Colon (tissue), 2 donors: ENCODE measurements at regions not wholly inside any gene's neighbourhood (a gene's known extent, or its start where the extent isn't known, plus 50 kb on each side); places are given as distances from the start of the nearest gene placed in this dataset.

Experiments
- FAIRE-seq: peaks from 2 replicates; lab custom pipeline; 2012; peaks lifted over from hg19 to GRCh38; lab: Jason Lieb, UNC
- donor health status: control.
- donor health status: control.

DNA sequence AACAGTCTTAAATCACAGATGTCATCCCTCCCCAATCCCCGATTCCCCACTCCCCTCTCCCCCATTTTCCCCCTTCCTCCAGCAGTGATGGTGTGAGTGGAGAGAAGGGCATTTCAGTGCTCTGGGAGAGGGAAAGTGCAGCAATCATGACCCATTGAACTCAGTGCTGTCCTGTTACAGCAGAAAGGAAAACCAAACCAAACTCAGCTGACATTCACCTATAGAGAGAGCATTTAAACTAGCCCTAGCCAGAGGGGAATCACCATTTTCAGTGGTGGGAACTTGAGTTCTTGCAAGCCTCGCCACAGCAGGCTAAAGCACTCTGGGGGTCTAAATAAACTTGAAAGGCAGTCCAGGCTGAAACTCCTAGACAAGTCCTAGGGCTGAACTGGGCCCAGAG lies 129.9 kb upstream of the COL21A1 start:
- no peak for FAIRE-seq

DNA sequence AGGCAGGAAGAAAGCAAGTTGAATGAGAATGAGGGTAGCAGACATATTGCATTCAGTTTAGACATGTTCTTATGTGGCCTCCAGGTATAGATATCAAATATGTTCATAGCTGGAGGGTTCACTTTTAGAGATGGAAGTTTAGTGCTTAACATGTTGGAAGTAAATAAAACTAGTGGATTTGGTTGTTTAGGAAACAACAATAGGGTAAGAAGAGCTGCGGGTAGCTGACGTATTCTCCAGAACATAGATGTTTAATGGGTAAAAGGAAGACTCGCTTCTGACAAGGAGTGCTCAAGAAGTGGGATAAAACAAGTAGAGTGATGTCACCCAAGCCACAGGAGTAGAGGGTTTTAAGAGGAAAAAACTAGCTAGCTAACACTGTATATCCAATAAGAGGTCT lies 128.4 kb upstream of the COL21A1 start:
- no peak for FAIRE-seq

DNA sequence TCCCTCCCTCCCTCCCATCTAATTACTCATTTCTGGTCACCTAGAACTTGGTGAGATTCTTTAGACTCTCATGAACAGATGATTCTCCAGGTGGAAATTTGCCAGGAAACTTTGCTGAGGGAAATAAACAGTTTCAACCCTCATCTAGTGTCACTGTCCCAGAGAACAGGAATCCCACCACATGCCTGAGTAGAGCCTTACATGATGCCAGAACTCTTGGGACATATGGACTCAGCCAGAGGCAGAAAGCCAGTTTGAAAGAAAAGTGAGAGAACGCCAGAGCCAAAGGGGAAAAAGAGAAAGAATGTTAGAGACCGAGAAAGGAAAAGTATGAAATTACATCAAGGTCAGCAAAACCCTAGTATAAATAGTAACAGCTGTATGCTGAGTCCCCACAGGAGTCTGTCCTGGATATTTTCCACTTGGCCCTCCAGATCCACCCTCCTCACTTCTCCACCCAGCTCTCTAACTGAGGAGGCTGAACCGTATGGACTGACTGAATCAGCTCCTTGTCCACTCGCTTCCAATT lies 127.5 kb upstream of the COL21A1 start:
- no peak for FAIRE-seq

DNA sequence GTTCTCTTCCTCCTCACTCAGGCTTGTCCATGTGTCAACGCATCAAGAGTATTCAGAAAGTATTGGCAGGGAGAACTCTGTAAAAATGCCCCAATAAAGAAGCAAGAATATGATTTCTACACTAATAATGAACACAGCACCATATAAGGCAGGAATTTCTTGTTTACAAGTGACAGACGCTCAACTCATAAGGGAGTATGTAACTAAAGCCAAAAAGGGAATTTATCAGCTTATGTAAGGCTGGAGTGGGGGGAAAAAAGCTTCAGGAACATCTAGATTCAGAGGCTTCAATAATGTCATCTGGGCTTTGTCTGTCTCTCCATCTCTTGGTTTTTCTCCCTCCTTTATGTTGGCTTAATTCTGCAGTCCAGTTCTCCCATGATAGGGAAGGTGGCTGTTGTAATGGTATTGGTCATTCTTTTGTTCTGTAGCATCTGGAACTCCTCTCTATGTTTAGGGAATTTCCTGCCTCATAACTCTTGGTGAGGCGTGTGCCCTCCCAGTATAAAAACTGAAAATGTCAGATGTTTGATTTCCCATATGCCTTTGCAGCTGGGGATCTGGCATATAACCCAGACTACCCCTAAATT lies 125.1 kb upstream of the COL21A1 start:
- no peak for FAIRE-seq

DNA sequence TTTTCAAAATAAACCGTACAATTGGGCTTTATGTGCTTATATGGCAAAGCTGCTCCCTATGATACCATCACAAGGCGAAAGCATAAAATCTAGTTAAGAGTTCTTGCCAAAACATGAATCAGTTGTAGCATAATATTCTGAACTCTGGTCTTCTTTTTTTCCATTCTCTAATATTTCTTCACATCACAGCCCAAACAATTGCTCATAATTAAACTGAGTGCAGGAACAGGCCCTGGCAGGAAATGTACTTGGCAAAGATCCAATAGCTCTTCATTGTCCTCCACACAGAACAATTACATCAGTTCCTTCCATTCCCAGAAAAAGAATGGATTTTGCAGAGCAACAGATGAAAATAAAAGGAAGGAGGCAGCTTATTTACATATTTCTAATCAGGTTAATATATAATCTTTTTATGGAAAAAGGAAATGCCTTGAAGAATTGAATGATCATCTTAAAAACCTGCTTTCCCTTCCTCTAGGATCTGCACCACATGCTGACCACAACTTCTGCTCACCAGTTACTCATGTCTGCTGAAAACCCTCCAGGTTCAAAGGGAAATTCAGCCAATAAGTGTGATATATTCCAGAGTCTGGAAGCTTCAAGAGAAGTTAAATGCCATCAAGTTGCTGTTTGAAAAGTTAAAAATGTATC lies 123.3 kb upstream of the COL21A1 start:
- FAIRE-seq = no peak

DNA sequence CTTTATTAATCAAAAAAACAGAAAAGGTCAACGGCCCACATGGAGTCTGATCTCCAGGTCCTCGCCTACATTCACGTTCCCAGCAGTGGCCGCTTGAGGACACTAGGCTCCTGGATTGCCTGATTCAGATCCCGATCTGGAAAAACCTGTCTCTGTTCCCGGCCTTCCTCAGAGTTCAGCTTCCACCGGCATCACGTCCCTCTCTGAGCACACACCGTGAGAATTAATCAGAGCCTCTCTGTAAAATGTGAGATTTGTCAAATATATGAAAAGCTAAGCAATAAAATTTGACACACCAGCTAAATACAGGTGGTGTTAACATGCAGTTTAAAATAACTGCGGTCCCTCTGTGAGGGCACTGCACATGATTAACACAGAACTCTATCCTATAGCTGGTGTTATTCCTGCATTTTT lies 122.8 kb upstream of the COL21A1 start:
- FAIRE-seq = no peak

DNA sequence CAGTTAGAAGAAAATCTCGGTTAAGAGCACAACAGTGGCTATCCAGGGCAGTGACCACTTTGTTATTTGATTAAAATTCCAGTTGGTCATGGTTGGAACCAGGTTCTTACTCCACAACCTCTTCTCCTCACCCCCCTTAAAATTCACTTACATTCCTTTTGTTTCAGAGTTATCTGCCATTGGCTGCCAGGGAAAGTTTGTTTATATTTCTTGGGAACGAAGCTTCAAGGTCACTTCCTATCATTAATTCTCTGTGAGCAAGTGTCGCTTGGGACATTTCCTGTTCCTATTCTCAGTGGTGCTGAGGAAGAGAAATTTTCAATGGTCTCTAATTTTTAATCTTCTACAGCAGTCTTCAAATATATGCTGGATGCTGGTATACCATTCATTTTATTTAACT lies 121.1 kb upstream of the COL21A1 start:
- no peak for FAIRE-seq

DNA sequence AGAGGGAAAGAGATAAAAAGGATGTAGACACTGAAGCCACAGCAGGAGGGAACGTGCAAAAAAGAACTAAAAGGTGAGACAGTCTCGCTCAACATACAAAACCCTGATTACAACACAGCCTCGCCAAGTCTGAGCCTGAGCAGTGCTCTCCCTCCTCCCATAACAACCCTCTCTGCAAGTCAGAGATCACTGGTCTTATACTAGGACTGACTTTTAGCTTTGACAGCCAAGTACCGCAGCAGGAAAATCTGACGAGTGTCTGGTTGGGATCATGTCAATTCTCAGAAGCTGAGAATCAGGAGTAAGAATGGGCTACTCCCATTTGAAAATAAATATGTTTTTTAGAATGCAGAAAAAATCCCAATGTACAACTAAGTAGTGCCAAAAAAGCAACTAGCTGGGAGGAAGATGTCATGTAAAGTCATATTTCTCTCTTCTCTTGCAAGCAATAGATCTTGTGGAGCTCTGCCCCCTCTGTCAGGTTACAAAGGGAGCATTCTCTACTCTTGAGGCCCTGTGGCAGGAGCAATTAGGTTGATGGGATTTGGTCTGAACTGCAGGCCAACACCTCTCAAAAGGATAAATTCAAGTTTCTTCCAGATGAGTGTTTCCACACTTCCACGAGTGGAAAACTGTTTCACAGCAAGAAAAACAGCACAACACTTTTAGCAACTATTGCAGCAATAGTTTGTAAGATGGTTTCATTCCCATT lies 118.9 kb upstream of the COL21A1 start:
- FAIRE-seq = no peak

DNA sequence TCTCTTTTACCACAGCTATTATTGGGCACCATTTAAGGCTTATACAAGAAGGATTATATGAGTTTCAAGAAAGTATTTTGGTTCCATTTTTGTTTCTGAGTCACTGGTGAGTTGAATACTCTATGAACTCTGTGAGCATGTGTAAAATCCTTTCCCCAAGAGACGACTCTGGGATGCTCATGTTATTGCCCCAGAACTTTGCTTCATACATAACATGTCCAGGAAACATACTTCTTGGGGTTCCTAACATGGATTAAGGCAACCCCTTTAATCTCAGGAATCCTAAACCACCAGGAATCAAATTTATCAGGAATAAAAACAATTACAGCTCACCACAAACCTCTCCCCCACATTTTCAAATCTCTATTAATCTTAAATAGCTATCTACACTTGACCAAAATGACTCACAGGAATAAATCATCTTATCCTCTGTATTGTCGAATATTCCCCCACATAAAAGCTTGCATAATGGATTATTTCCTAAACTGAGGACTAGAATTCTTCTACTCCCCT lies 117.5 kb upstream of the COL21A1 start:
- no peak for FAIRE-seq

DNA sequence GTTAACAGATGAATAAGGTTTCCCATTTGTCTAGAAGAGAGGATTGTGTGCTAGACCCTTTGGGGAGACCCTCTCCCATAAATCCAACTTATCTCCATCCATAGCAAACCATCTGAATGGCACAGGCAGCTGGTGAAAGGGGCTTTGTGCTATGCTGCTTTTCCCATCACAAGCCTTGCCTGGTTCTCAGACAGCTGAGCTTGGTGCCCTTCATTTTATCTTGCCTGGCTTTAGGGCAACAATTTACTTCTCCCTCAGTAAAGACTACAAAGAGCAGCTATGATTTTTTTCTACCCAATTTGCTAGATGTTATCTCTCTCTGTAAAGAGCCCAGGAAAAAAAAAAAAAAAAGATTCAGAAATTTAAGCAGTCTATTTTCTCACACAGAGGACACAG lies 117.0 kb upstream of the COL21A1 start:
- no peak for FAIRE-seq

DNA sequence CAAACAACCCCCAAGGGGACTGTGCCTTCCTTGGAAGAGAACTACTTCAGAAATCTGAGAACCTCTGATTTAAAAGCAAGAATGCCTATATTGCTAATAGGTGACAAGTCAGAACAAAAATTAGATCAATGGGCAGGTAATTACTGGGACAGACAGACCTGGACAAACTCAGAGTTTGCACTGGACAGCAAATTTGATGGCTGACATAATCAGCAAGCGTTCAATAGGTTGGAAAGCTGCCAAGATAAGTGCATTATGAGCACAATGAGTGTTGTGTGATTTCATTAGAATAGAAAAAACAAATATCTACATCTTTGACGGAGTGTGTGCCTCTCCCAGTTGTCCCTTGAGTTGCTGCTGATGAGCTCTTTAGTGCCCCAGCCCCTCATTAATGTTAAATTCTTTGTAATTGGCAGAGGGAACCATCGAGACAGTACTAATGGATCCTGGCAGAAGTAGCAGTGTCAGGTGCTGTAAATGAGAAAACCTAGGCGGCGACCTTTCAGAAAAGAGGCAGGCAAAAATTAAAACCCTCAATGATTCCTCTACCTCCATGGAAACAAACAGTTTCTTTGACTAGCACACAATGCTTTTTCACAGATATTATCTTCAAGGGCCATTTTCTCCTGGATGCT lies 116.5 kb upstream of the COL21A1 start:
- no peak for FAIRE-seq

DNA sequence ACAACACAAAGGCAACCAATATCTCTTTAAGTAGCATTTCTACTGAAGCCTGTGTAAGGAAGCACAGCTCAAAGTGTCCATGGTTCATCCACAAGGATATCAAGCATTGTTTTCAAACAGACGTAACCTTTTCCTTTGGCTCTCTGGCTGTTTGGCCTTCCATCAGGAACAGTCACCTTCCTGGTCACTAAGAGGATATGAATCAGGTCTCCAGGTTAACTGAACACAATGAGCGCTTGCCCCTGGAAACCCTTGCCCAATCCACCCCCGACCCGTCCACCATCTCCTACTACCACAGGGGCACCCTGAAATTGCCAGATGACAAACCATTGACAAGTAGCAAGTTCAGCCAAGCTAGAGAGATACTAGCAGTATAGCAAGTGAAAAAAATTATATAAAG lies 114.4 kb upstream of the COL21A1 start:
- FAIRE-seq = no peak

DNA sequence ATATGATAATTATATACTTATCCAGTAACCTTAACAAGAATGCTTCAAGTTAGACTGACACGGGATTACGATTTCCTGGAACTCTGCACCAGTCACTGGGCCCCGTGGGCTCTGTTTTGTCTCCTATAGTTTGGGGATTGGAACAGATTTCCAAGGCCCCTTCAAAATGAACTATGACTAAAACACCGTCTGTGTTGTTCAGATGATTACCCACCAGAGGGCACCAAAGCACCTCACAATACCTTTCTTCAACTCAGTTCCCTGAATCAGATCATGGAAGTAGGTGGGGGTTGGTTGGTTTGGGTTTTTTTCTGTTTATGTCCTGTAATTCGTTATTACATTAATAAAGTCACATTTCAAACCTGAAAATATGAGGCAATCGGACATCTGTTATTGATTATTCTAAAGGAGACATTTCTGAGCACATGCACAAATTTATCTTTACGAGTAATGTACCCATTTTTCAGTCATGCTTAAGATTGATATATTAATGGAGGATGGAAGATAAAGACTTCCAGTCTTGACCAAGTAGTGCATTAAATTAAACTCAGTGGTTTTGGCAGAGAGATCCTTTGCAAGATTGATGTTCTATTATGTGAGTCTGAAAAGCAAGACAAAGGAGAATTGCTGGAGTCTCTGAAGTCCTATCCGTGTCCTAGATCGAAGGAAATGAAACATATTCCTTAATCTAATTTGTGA lies 112.0 kb upstream of the COL21A1 start:
- FAIRE-seq = no peak

DNA sequence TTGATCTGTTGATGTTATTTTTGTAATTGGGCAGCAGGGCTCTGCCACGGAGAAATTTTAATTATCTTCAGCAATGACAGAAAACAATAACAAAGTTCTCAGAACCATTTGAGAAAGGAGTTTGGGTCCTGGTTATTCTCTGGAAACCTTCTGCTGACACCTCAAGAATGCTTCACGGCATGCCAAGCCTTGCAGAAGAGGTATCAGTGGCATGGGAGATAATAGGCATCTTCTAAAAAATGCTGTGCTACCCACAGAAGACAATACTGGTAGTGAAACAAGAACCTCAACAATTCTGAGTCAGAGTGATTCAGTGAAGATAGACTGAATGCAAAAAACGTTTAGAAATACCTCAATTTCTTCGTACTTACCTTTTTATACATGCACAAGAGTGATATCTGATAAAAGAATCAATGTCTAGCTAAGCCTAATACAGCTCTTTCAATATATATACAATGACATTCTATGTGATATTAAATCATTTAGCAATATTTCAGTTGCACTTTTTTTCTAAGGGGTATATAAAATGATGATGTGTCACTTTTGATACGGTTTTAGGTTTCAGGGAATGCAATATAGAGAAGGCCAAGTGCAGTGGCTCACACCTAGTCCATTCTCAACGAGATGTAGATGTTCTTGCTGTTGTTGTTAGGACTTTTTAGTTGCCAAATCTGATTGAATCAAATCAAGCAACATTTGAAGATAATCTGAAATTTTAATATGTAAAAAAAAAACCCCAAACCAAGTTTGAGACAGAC lies 110.4 kb upstream of the COL21A1 start:
- no peak for FAIRE-seq

DNA sequence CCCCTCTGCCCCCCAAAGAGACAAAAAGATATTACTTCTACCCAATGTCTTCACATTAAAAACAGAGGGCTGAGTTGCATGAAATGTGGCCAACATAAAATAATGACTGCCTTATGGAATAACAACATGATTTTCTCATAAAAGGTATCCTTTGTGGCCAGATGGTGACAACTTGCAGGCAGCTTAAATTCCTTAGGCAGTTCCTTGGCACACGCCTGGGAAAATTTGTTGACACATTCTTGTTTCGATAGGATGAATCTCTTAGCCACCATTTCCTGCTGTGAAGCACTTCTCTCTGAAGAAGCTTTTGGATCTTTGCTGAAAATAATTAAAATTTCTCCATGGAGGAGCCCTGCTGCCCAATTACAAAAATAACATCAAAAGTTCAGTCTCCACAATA lies 109.0 kb upstream of the COL21A1 start:
- FAIRE-seq = no peak

DNA sequence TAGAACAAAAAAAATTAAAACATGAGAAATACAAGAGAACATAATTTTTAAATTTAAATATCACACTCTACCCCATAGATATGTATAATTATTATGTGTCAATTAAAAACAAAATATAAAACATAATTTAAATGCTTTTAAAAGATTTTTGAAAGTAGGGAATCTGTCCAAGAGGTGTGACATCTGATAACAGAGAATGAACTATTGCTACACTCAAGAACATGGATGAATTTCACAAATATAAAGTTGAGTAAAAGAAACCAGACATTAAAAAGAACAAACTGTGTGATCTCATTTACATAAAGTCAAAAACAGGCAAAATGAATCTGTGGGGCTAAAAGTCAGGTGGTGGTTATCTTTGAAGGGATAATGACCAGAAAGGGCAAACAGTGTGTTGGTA lies 106.5 kb upstream of the COL21A1 start:
- FAIRE-seq = peak; percentile 89

DNA sequence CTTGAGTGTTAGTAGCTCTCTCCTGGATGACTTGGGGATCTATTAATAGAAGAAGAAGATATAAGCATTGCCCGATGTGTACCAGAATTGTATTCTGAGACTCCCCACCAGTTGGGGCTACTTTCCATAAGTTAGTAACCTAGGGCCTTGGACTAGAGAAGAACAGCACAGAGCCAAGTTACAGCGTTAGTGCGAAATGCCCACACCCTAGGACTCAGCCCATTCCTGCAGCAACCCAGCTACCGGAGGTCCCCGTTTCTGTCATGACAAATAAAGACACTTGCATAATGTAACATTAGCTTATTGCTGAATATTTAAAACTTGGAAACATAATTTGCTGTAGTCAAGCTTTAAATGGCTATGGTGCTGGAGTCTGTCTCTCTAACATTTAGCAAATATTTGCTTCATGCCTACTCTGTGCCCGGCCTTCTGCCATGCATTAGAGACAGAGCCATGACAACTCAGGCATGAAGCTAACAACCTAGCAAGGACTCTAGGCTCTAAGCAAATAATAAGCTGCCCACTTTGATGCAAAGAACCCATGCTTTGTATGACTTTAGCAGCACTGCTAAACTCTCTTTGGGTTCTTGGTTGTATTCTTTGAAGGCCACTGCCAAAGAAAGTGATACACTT lies 103.4 kb upstream of the COL21A1 start:
- no peak for FAIRE-seq

DNA sequence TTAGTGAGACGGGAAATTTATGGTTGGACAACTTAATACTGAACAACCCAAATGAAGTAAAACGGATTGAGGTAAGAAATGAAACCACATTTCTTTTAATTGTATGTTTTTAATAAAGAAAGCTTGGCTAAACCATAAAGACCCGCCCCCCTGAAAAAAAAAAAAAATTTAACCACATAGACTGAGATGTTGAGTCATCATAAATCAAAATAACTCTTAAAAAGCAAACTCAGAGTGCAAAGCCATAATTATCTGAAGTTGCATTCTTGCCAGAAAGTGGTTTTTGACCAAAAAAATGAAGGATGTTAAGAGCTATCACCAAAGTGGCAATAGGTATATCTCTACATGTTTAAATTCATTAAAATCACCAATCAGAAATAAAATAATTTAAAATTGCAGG lies 101.8 kb upstream of the COL21A1 start:
- FAIRE-seq = no peak

DNA sequence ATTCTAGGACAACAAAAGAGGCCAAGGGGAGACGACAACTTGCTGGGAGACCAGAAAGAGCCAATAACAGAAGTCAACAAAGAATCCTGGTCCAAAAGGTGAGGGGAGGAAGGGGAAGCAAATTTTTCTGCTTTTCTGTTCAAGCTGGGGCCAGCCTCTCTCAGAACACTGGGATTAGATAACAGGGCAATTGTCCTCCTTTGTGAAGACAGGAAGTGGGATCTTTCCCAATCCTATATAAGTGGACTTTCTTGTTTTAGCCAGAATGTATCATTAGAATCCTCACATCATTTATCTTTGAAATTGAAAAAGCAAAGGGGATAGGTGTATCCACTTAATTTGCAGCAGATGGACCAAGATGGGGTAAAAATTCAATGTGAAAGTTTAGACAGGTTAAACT lies 101.2 kb upstream of the COL21A1 start:
- no peak for FAIRE-seq

DNA sequence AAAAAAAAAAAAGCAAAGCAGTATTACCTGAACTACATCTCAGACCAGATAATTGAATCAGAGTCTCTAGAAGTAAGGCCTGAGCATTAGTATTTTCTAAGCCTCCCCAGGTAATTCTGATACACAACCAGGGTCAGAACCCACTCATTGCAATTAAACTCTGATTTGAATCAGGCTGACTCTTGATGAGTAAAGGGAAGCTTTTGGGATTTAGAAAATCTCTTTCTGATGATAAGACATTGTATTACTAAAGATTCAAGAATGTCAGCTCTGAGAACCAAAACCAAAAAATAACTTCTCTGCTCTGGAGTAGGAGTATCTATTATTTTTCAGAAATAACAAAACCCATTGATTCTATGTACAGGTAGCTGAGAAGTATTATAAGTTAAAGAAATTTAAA lies 100.1 kb upstream of the COL21A1 start:
- no peak for FAIRE-seq

DNA sequence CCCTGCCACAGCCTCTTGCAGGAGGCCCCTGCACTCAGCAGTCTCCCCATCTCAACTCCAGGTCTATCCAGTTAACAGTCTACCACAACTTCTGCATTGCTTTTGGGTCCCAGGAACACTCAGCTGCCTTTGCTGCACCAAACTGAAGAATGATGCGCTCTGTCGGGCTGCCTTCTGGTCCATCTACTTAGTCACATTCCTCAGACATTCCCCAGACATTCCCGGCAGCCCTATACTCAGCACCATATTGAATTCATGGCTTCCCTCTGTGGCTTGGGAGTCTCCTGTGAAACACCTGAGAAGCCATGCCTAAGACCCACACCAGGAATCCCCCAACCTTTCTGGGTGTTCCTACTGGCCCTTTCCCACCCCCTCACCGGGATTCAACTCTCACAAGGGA lies 99.6 kb upstream of the COL21A1 start:
- FAIRE-seq = no peak
